Activated naive CD4-positive, alpha-beta T cell treated with Interleukin-2 at 50 U/mL for 16 hours (primary cell): ENCODE measurements at regions not wholly inside any gene's neighbourhood (a gene's known extent, or its start where the extent isn't known, plus 50 kb on each side); places are given as distances from the start of the nearest gene placed in this dataset.
A peak's percentile ranks its signal among the peaks of the same experiment; 100 is the strongest.

Experiments
- DNase-seq: peaks from one replicate; pipeline ENCODE4 v3.0.0-alpha.2; 2020

DNA sequence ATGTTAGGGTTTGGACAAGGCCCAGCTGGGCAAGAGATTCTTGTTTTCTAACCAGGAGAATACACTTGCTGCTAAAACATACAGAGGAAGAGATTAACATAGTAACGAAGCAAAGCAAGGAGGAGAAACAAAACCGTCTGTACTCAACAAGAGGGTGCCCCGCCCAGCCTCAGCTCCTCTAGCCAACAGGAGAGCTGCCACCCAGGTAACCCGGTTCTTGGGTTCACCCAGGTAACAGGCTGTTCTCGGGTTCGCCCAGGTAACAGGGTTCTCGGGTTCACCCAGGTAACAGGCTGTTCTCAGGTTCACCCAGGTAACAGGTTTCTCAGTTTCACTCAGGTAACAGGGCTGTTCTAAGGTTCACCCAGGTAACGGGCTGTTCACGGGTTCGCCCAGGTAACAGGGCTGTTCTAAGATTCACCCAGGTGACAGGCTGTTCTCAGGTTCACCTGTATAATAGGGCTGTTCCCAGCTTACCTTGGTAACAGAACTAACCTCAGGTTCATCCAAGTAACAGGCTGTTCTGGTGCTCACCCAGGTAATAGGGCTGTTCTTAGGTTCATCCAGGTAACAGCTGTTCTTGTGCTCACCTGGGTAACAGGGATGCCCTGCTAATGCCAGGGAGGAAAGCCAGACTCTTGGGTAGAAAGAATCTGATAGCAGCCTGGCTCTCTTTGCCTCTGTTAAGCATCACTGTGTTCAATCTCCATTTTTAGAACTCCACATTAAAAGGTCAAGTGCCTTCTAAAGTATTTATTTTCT lies 271.6 kb downstream of the SYK start:
- DNase-seq = no peak

- no peak for DNase-seq
Measured at GRCh38 chr9:91073811-91074771, 272.5 kb downstream of the SYK start.

- no peak for DNase-seq
Measured at GRCh38 chr9:91074866-91075265, 273.2 kb downstream of the SYK start.

DNA sequence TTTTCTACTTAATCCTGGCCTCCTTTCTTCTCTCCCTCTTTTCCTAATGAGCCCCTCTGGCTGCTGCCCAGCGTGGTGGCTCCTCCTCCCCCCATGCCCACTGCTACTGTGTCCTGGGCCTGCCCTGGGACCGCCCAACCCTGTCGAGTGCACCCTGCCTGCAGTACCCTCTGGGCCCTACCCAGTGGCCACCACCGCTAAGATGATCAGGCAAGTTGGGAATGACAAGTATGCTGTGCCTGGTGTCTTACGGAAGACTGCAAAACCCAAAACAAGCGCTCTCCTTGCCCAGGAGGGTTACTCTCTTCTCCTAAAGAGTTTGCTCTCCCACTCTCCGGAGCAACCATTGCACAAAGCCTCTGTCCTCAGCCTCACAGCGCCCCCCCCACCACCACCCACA lies 273.7 kb downstream of the SYK start:
- no peak for DNase-seq

DNA sequence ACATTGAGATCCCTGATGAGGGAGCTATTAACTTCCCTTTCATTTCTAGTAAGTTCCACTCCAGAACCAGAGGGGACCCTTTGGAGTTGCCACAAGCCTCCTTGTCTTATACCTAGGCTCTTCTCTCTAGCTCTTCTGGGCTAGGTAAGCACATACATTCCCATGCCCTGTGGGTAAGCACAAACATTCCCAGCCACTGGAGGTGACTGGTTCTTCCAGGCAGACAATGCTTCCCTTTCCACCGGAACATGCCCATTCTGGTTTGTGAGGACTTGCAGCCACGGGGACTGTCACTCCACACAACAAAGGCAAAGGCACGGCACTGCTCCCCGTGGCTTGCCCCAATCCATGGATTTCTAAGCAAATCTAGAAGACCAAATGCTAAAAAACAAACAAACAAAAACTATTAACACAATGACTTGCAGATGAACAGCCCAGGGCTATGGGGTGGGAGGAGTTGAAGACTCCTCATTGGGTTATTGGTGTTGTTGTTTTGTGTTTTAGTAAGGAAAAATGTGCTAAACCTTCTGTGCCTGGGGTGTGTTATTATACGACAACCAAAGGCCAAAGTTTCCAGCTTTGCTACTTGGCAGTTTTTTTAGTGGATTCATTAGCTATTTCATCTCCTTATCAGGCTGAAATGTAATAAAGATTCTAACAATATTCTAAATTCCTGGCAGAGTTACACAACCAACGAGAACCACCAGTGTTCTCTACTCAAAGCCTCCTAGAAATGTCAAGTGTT lies 276.2 kb downstream of the SYK start:
- DNase-seq = no peak

DNA sequence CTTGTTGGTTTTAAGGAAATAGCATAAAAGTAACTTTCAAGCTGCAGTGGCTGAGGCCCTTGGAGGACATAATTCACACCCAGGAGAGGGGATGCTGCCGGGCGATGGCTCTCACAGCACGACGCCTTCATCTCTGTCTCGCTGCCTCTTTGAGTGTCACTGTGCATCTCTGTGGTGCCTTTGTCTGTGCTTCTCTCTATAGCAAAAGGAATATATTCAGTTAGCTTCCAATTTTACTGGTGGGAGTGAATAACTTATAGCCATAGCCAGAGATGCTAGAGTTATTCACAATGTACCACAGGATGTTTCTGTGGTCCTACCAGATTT lies 276.7 kb downstream of the SYK start:
- DNase-seq = no peak

DNA sequence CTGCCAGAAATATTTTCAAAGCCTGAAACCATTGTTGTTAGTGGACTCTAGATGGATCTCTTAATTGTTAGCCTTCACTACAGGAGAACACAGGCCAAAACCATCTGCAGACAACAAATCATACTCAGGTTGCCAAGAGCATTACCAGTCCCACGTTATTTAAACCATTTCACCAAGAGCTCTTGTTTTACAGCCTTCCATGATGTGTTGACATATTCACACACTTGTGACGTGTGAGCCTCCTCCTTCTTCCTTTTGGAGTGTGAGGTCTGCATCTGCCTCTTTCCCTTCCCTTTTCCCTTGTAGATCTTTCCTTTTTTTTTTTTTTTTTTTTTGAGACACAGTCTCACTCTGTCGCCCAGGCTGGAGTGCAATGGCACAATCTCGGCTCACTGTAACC lies 279.0 kb downstream of the AUH start:
- DNase-seq = no peak

GRCh38 chr9:91084896-91085516 lies 276.7 kb downstream of the AUH start:
- DNase-seq = no peak

GRCh38 chr9:91085517-91086291 lies 276.0 kb downstream of the AUH start:
- no peak for DNase-seq

- DNase-seq = no peak
Measured at GRCh38 chr9:91086657-91087461, 274.9 kb downstream of the AUH start.

DNA sequence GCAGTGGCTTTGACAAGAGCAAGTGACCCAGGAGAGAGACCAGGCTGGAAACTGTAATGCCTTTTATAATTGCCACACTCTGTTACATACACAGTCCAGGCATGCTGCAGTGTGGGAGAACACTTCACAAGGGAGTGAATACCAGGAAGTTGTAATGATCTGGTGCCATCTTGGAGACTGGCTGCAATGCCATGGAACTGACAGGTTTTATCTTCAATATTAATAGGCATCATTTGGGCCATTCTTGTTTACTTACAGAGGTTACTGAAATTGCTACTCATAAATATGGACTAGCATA lies 274.3 kb downstream of the AUH start:
- DNase-seq = no peak

GRCh38 chr9:91089405-91090129 lies 272.2 kb downstream of the AUH start:
- DNase-seq = no peak

DNA sequence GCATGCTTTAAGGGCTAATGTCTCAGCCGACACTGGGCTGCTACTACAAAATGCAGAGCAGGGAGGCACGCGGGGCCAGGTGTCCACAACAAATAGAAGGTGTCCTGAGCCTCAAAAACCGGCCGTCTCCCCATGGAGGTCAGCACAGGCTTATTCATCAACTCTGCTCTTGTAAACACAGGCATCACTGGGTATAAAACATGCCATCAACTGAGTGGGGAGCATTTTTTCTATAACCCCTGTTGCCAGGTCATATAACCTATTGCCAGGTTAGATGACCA lies 271.6 kb downstream of the AUH start:
- no peak for DNase-seq

- no peak for DNase-seq
Measured at GRCh38 chr9:91092214-91092613, 269.5 kb downstream of the AUH start.

DNA sequence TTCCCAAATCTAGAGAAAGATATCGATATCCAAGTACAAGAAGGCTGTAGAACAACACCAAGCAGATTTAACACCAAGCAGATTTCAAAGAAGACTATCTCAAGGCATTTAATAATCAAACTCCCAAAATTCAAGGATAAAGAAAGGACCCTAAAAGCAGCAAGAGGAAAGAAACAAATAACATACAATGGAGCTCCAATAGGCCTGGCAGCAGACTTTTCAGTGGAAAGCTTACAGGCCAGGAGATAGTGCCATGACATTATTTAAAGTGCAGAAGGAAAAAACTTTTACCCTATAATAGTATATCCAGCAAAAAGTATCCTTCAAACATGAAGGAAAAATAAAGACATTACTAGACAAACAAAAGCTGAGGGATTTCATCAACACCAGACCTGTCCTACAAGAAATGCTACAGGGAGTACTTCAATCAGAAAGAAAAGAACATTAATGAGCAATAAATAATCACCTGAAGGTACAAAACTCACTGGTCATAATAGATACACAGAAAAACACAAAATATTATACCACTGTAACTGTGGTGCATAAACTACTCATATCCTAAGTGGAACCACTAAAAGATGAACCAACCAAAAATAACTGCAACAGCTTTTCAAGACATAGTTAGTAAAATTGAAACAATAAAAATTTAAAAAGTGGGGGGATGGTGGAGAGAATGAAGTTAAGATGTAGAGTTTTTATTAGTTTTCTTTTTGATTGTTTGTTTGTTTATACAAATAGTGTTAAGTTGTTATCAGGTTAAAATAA lies 267.2 kb downstream of the AUH start:
- DNase-seq = no peak

DNA sequence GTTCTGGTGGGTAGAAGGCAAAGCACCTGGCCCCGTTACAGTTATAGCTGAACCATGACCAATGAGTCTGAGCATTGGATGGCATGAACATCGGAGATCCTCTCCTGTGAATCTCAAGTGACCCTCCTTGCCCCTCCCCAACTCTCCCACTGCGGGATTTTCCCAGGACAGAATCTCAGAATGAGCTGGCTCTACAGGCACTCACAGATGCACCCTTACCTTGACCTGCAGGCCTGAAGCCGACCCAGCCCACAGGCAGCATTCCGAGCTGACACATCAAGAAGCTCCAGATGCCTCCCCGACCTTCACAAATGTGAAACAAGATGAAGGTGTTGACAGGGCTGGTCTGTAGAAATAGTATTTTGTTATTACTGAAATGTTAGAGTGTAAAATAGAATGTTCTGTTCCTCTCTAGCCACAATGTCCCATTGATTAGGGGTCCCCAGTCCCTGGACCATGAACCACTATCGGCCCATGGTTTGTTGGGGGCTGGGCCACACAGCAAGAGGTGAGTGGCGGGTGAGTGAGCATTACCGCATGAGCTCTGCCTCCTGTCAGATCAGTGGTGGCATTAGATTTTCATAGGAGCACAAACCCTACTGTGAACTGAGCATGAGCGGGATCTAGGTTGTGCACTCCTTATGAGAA lies 263.4 kb downstream of the AUH start:
- no peak for DNase-seq

DNA sequence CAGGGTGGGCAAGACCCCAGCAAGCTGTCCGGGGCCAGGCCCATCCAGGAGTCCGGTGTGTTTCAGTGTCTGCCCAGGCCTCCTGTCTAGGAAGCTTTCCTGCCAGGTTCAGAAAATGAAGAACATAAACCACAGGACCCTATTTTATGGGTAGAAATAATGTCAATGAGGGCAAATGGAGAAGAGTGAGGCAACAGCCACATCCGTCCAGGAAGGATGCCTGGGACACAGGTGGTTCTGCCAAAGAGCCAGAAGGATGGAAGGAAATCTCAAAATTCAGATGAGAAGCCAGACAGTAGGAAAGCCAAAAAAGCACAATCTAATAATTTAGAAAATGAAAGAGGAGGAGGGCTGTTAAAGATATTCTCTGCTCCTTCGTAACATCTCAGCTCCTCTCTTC lies 262.3 kb downstream of the AUH start:
- DNase-seq = no peak

- DNase-seq = no peak
Measured at GRCh38 chr9:91100878-91101450, 260.8 kb downstream of the AUH start.

- DNase-seq = peak; percentile 73
Measured at GRCh38 chr9:91101611-91102168, 260.0 kb downstream of the AUH start.
